DMS114 treated with DMSO at 0.1 percent for 48 hours (cell line): ENCODE measurements at regions not wholly inside any gene's neighbourhood (a gene's known extent, or its start where the extent isn't known, plus 50 kb on each side); places are given as distances from the start of the nearest gene placed in this dataset.

Source experiments
- DNase-seq: peaks from one replicate; lab custom pipeline; 2025; ENCODE audit not compliant: unreplicated experiment; lab: John Stamatoyannopoulos, UW

GRCh38 chr12:118689793-118690192 lies 291.5 kb upstream of the SRRM4 start:
- no peak for DNase-seq

- no peak for DNase-seq
Measured at GRCh38 chr12:118690506-118690905, 290.8 kb upstream of the SRRM4 start.

- DNase-seq: no peak
Measured at GRCh38 chr12:118694128-118694775, 287.1 kb upstream of the SRRM4 start.

GRCh38 chr12:118704527-118705241 lies 276.7 kb upstream of the SRRM4 start:
- DNase-seq: no peak

GRCh38 chr12:118706437-118706836 lies 274.9 kb upstream of the SRRM4 start:
- DNase-seq: no peak

GRCh38 chr12:118709946-118710345 lies 271.4 kb upstream of the SRRM4 start:
- no peak for DNase-seq

GRCh38 chr12:118711185-118711584 lies 270.2 kb upstream of the SRRM4 start:
- DNase-seq: no peak

- no peak for DNase-seq
Measured at GRCh38 chr12:118714051-118714460, 267.3 kb upstream of the SRRM4 start.

- DNase-seq: no peak
Measured at GRCh38 chr12:118714500-118714899, 266.8 kb upstream of the SRRM4 start.

GRCh38 chr12:118715647-118716046 lies 265.7 kb upstream of the SRRM4 start:
- DNase-seq: no peak

- no peak for DNase-seq
Measured at GRCh38 chr12:118727196-118727978, 254.0 kb upstream of the SRRM4 start.

- DNase-seq: no peak
Measured at GRCh38 chr12:118727979-118728366, 253.4 kb upstream of the SRRM4 start.

- no peak for DNase-seq
Measured at GRCh38 chr12:118734266-118734665, 247.1 kb upstream of the SRRM4 start.

- no peak for DNase-seq
Measured at GRCh38 chr12:118737985-118738540, 243.3 kb upstream of the SRRM4 start.

GRCh38 chr12:118741194-118741593 lies 240.1 kb upstream of the SRRM4 start:
- no peak for DNase-seq

- DNase-seq: no peak
Measured at GRCh38 chr12:118742431-118742830, 238.9 kb upstream of the SRRM4 start.

GRCh38 chr12:118743896-118744700 lies 237.2 kb upstream of the SRRM4 start:
- DNase-seq: no peak

GRCh38 chr12:118746176-118746575 lies 235.2 kb upstream of the SRRM4 start:
- DNase-seq: no peak

- no peak for DNase-seq
Measured at GRCh38 chr12:118746960-118747359, 234.4 kb upstream of the SRRM4 start.

GRCh38 chr12:118747771-118748170 lies 233.6 kb upstream of the SRRM4 start:
- DNase-seq: no peak
